Endothelial cell of umbilical vein (primary cell): ENCODE measurements at regions not wholly inside any gene's neighbourhood (a gene's known extent, or its start where the extent isn't known, plus 50 kb on each side); places are given as distances from the start of the nearest gene placed in this dataset.

Experiments used
- BruUV-seq: library from RNA; stranded (reverse); fragments of 400-500 nt; replicated peaks from 2 replicates; lab custom pipeline; 2021; lab: Mats Ljungman, UMichigan
- CTCF ChIA-PET: fragments of 300-600, 350-600 bp; sonication (Branson Sonifier 250); formaldehyde crosslinking; loops from one replicate; lab custom pipeline; 2021; ENCODE audit warnings: antibody characterized with exemption, inconsistent platforms; lab: Charles Lee
- POLR2A ChIA-PET: fragments of 300-600, 350-600 bp; sonication (Branson Sonifier 250); formaldehyde crosslinking; loops from one replicate; lab custom pipeline; 2021; ENCODE audit warnings: antibody characterized with exemption, inconsistent platforms; lab: Charles Lee
- DNase-seq: peaks from one replicate; pipeline ENCODE4 v3.0.0-alpha.2; 2011; ENCODE audit warnings: low read depth, low spot score
- FAIRE-seq: peaks from 2 replicates; lab custom pipeline; 2011; peaks lifted over from hg19 to GRCh38; lab: Jason Lieb, UNC
- H2AFZ ChIP-seq: 2 replicates; pipeline ENCODE4 v1.6.0; 2012; ENCODE audit warnings: low read depth, low read length, control low read depth, inconsistent platforms
- H3K27ac ChIP-seq: 2 replicates; pipeline ENCODE4 v1.5.1; 2011; ENCODE audit warnings: low read depth, mild to moderate bottlenecking, control low read depth, low read length, moderate library complexity; ENCODE audit not compliant: insufficient read depth
- H3K27me3 ChIP-seq, 2 experiments: 2 replicates each; pipeline versions ENCODE4 v1.6.0 to v1.6.1; 2011; ENCODE audit warnings: low read length in 2 of 2, mixed read lengths in 1 of 2; ENCODE audit not compliant: control insufficient read depth in 2 of 2, insufficient read depth in 2 of 2
- H3K36me3 ChIP-seq, 2 experiments: 2 replicates in 1 of 2; 3 replicates in 1 of 2; pipeline ENCODE4 v1.5.1; 2011; ENCODE audit warnings: low read length in 2 of 2, mild to moderate bottlenecking in 1 of 2, moderate library complexity in 1 of 2; ENCODE audit not compliant: control insufficient read depth in 2 of 2, insufficient read depth in 2 of 2; ENCODE audit errors: extremely low read depth in 1 of 2
- H3K4me1 ChIP-seq: 3 replicates; pipeline ENCODE4 v1.5.1; 2011; ENCODE audit warnings: mild to moderate bottlenecking, low read length; ENCODE audit not compliant: control insufficient read depth, insufficient read depth; ENCODE audit errors: extremely low read depth
- H3K4me2 ChIP-seq: 2 replicates; pipeline ENCODE4 v1.6.1; 2011; ENCODE audit warnings: low read length, control low read depth, mixed read lengths; ENCODE audit not compliant: insufficient read depth
- H3K4me3 ChIP-seq, 3 experiments: fragments of 200-600 bp in 1 of 3; sonication (generic), shearing (Covaris generic) in 1 of 3; replicated peaks in 1 of 3; 2 replicates each; pipeline ENCODE4 v1.5.1; 2011 to 2016; ENCODE audit warnings: control low read depth in 3 of 3, low read length in 3 of 3, mild to moderate bottlenecking in 2 of 3, inconsistent platforms in 1 of 3, low read depth in 1 of 3, moderate library complexity in 1 of 3; ENCODE audit not compliant: insufficient read depth in 1 of 3
- H3K79me2 ChIP-seq: 2 replicates; pipeline ENCODE4 v1.6.0; 2012; ENCODE audit warnings: low read length, inconsistent platforms; ENCODE audit not compliant: control insufficient read depth, insufficient read depth
- H3K9ac ChIP-seq: replicated peaks from 2 replicates; pipeline ENCODE3; 2011; ENCODE audit warnings: low read length, control low read depth; ENCODE audit not compliant: insufficient read depth; ENCODE audit errors: extremely low read depth
- H3K9me1 ChIP-seq: replicated peaks from 3 replicates; pipeline ENCODE4 v1.6.0; 2011; ENCODE audit warnings: mild to moderate bottlenecking, low read length; ENCODE audit not compliant: control insufficient read depth, insufficient read depth; ENCODE audit errors: extremely low read depth
- H3K9me3 ChIP-seq: replicated peaks from 2 replicates; pipeline ENCODE4 v1.5.1; 2012; ENCODE audit warnings: low read length, inconsistent platforms; ENCODE audit not compliant: control insufficient read depth, insufficient read depth
- H4K20me1 ChIP-seq: replicated peaks from 2 replicates; pipeline ENCODE3; 2011; ENCODE audit warnings: mild to moderate bottlenecking, low read length; ENCODE audit not compliant: control insufficient read depth, insufficient read depth; ENCODE audit errors: extremely low read depth
- CTCF ChIP-seq, 2 donors: IDR thresholded peaks; 1 replicate in 1 of 2; 2 replicates in 1 of 2; pipeline ENCODE4 v1.5.1; 2011; ENCODE audit warnings: low read length in 2 of 2, mild to moderate bottlenecking in 2 of 2, moderate library complexity in 2 of 2, control low read depth in 1 of 2, inconsistent platforms in 1 of 2, low read depth in 1 of 2; ENCODE audit not compliant: insufficient read depth in 1 of 2; ENCODE audit errors: extremely low read depth in 1 of 2
- EZH2 ChIP-seq: IDR thresholded peaks from 2 replicates; pipeline ENCODE4 v1.6.1; 2012; ENCODE audit warnings: borderline replicate concordance, low read depth, mild to moderate bottlenecking, moderate library complexity, low read length, inconsistent platforms; ENCODE audit not compliant: severe bottlenecking
- FOS ChIP-seq: IDR thresholded peaks from 2 replicates; pipeline ENCODE4 v1.6.1; 2011; ENCODE audit warnings: mild to moderate bottlenecking, low read length, moderate library complexity, borderline replicate concordance; ENCODE audit not compliant: insufficient read depth
- GATA2 ChIP-seq: IDR thresholded peaks from 2 replicates; pipeline ENCODE4 v1.7.0; 2011; ENCODE audit warnings: low read depth, mild to moderate bottlenecking, moderate library complexity, mixed read lengths, low read length; ENCODE audit not compliant: insufficient read length, insufficient read depth
- JUN ChIP-seq: IDR thresholded peaks from 2 replicates; pipeline ENCODE4 v1.6.1; 2011; ENCODE audit warnings: borderline replicate concordance, low read depth; ENCODE audit not compliant: insufficient read length, insufficient read depth
- MAX ChIP-seq: IDR thresholded peaks from 2 replicates; pipeline ENCODE4 v1.6.1; 2011; ENCODE audit not compliant: insufficient read depth, insufficient read length
- MYC ChIP-seq: IDR thresholded peaks from one replicate; pipeline ENCODE4 v1.6.1; 2011; ENCODE audit warnings: mild to moderate bottlenecking, low read depth, low read length
- POLR2A ChIP-seq: IDR thresholded peaks from 2 replicates; pipeline ENCODE4 v1.6.1; 2012; ENCODE audit warnings: low read depth, mild to moderate bottlenecking, control low read depth, low read length
- POLR2AphosphoS5 ChIP-seq: IDR thresholded peaks from 2 replicates; pipeline ENCODE4 v1.6.1; 2012; ENCODE audit warnings: low read depth, mild to moderate bottlenecking, control low read depth, low read length, moderate library complexity; ENCODE audit not compliant: insufficient read depth
- dilution Hi-C: fragments of 300-500 bp; cut with MboI; formaldehyde crosslinking; loops from one replicate; pipeline ENCODE4 v1.15.0; 2019; ENCODE audit warnings: low sequenced_read_pairs; ENCODE audit not compliant: extremely low pct_ligation_motif_present
- intact Hi-C: fragments of 100-400 bp; cut with micrococcal nuclease; formaldehyde crosslinking; loops from one replicate; pipeline ENCODE4 v1.10.0; 2022

GRCh38 chr14:22484632-22485031 is 104.4 kb downstream of the DAD1 start:
- no peak overlapping the region for H3K9ac ChIP-seq
- H4K20me1 ChIP-seq, result no peaks in the 10 kb centered on the region
- FAIRE-seq (no peak), DNase-seq (no peak)
- H3K36me3 ChIP-seq, result no peaks in the 10 kb centered on the region
- intact Hi-C loops (no loop called here), dilution Hi-C loops (no loop called here)
- H3K27ac ChIP-seq, result no peak overlapping the region
- H3K27me3 ChIP-seq, result peaks cover 32 to 56% of the 10 kb centered on the region in 2 experiments
- H3K9me1 ChIP-seq, result no peaks in the 10 kb centered on the region
- H3K79me2 ChIP-seq, result no peaks in the 10 kb centered on the region
- H3K4me1 ChIP-seq, result no peaks in the 10 kb centered on the region
- H3K4me2 ChIP-seq, result no peak overlapping the region
- ChIA-PET POLR2A (no interaction called here), CTCF (interaction anchor here (1.2 kb wide), 2 partner anchors 13 to 110 kb away, joined by 3 to 4 read pairs; no protein-coding TSS in a partner anchor)
- no peak overlapping the region for H2AFZ ChIP-seq
- no TSS peak for BruUV-seq
- no peak for TF ChIP-seq POLR2A
- TF ChIP-seq FOS, result no peak
- TF ChIP-seq CTCF (IDR thresholded peaks at IDR 0.05; ENCODE audit: extremely low read depth in 1 of 2, insufficient read depth in 1 of 2, low read depth in 1 of 2, low read length in 2 of 2), result no peak
- no peak for TF ChIP-seq GATA2
- no peak for TF ChIP-seq MAX
- TF ChIP-seq POLR2AphosphoS5, result no peak
- TF ChIP-seq MYC, result no peak
- no peak for TF ChIP-seq EZH2
- no peak for TF ChIP-seq JUN
- no peaks in the 10 kb centered on the region for H3K9me3 ChIP-seq
- H3K4me3 ChIP-seq, result no peak overlapping the region
